SK-N-SH (cell line): ENCODE measurements at regions not wholly inside any gene's neighbourhood (a gene's known extent, or its start where the extent isn't known, plus 50 kb on each side); places are given as distances from the start of the nearest gene placed in this dataset.

Experiments
- CTCF ChIA-PET: fragments of 300-600, 350-600 bp; formaldehyde crosslinking; extraction: SDS; loops from one replicate; lab custom pipeline; 2021; lab: Yijun Ruan, JAX
- POLR2A ChIA-PET: fragments of 350-600 bp; sonication (Branson Sonifier 250); formaldehyde crosslinking; extraction: SDS; loops from one replicate; lab custom pipeline; 2020; ENCODE audit warnings: antibody characterized with exemption, inconsistent platforms; lab: Yijun Ruan, JAX
- DNase-seq: peaks from one replicate; pipeline ENCODE4 v3.0.0; 2012
- H2AFZ ChIP-seq: fragments of 200-600 bp; sonication (generic); 2 replicates; pipeline ENCODE4 v1.8.1; 2016; ENCODE audit warnings: antibody characterized with exemption, mild to moderate bottlenecking, low read depth
- H3F3A ChIP-seq: fragments of 200-600 bp; sonication (generic); replicated peaks from 2 replicates; pipeline ENCODE3; 2016; ENCODE audit warnings: antibody characterized with exemption, mild to moderate bottlenecking; ENCODE audit not compliant: insufficient read depth
- H3K27ac ChIP-seq, 2 experiments: fragments of 200-500 bp in 1 of 2; fragments of 200-600 bp in 1 of 2; sonication (Bioruptor generic) in 1 of 2; sonication (generic), shearing (Covaris generic) in 1 of 2; 2 replicates each; pipeline versions ENCODE4 v1.5.1 to v1.6.1; 2014 to 2016; ENCODE audit warnings: low read depth in 2 of 2, inconsistent platforms in 1 of 2, low read length in 1 of 2, mild to moderate bottlenecking in 1 of 2, mixed read lengths in 1 of 2
- H3K27me3 ChIP-seq: fragments of 200-600 bp; sonication (generic), shearing (Covaris generic); 2 replicates; pipeline ENCODE4 v1.6.1; 2016; ENCODE audit warnings: mixed run types; ENCODE audit not compliant: insufficient read depth
- H3K36me3 ChIP-seq, 2 experiments: fragments of 200-500 bp in 1 of 2; fragments of 200-600 bp in 1 of 2; sonication (Bioruptor generic) in 1 of 2; sonication (generic) in 1 of 2; replicated peaks in 1 of 2; 2 replicates each; pipeline versions ENCODE3 to v1.5.1; 2014 to 2016; ENCODE audit warnings: low read length in 1 of 2, mild to moderate bottlenecking in 1 of 2; ENCODE audit not compliant: insufficient read depth in 2 of 2, control insufficient read depth in 1 of 2
- H3K4me1 ChIP-seq, 2 experiments: fragments of 200-500 bp in 1 of 2; fragments of 200-600 bp in 1 of 2; sonication (Bioruptor generic) in 1 of 2; sonication (generic), shearing (Covaris generic) in 1 of 2; 2 replicates each; pipeline versions ENCODE4 v1.5.1 to v1.6.1; 2014 to 2016; ENCODE audit warnings: low read depth in 1 of 2, low read length in 1 of 2, mixed run types in 1 of 2; ENCODE audit not compliant: insufficient read depth in 2 of 2, control insufficient read depth in 1 of 2
- H3K4me2 ChIP-seq: fragments of 200-600 bp; sonication (generic), shearing (Covaris generic); 2 replicates; pipeline ENCODE4 v1.6.1; 2017; ENCODE audit warnings: mixed run types
- H3K4me3 ChIP-seq, 2 experiments: fragments of 200-500 bp in 1 of 2; fragments of 200-600 bp in 1 of 2; sonication (Bioruptor generic) in 1 of 2; sonication (generic), shearing (Covaris generic) in 1 of 2; 2 replicates each; pipeline versions ENCODE4 v1.5.1 to v1.8.1; 2014 to 2016; ENCODE audit warnings: low read depth in 2 of 2, inconsistent platforms in 1 of 2, low read length in 1 of 2, mild to moderate bottlenecking in 1 of 2, mixed read lengths in 1 of 2, moderate library complexity in 1 of 2
- H3K79me2 ChIP-seq: fragments of 200-600 bp; sonication (generic); 2 replicates; pipeline ENCODE4 v1.8.1; 2017; ENCODE audit warnings: mild to moderate bottlenecking; ENCODE audit not compliant: insufficient read depth
- H3K9ac ChIP-seq: fragments of 200-600 bp; sonication (generic); 2 replicates; pipeline ENCODE4 v1.6.1; 2017; ENCODE audit warnings: mixed run types
- H3K9me2 ChIP-seq: fragments of 200-600 bp; sonication (generic); 2 replicates; pipeline ENCODE4 v1.6.1; 2017; ENCODE audit warnings: mixed run types
- H3K9me3 ChIP-seq: fragments of 200-600 bp; sonication (generic); 2 replicates; pipeline ENCODE4 v1.6.1; 2017; ENCODE audit warnings: mixed run types, mild to moderate bottlenecking, moderate library complexity
- H4K20me1 ChIP-seq: fragments of 200-600 bp; sonication (generic); 2 replicates; pipeline ENCODE4 v1.6.1; 2017; ENCODE audit warnings: mild to moderate bottlenecking, mixed run types; ENCODE audit not compliant: insufficient read depth
- CHD2 ChIP-seq: fragments of 150-350 bp; IDR thresholded peaks from 2 replicates; pipeline ENCODE4 v1.6.1; 2018; ENCODE audit warnings: low read length; ENCODE audit not compliant: partially characterized antibody
- ELF1 ChIP-seq: IDR thresholded peaks from 2 replicates; pipeline ENCODE4 v1.4.0; 2012
- EP300 ChIP-seq, 2 experiments: IDR thresholded peaks; 2 replicates each; pipeline versions ENCODE4 v1.4.0 to v1.6.1; 2012; ENCODE audit warnings: borderline replicate concordance in 1 of 2, low read depth in 1 of 2, low read length in 1 of 2
- FOXJ3 ChIP-seq: sonication (generic); formaldehyde crosslinking; IDR thresholded peaks from 2 replicates; pipeline ENCODE4 v1.5.1; 2020; ENCODE audit warnings: mild to moderate bottlenecking, missing genetic modification reagents
- IRF3 ChIP-seq: fragments of 150-350 bp; IDR thresholded peaks from 2 replicates; pipeline ENCODE4 v1.6.1; 2016; ENCODE audit warnings: mild to moderate bottlenecking, low read depth, low read length
- MEF2A ChIP-seq: IDR thresholded peaks from 2 replicates; pipeline ENCODE4 v1.4.0; 2012; ENCODE audit warnings: low read depth, borderline replicate concordance
- NFIC ChIP-seq: IDR thresholded peaks from 2 replicates; pipeline ENCODE4 v1.4.0; 2012; ENCODE audit warnings: borderline replicate concordance
- NRF1 ChIP-seq: IDR thresholded peaks from 2 replicates; pipeline ENCODE4 v1.6.1; 2012; ENCODE audit warnings: low read depth, mild to moderate bottlenecking, low read length
- PBX3 ChIP-seq: IDR thresholded peaks from 2 replicates; pipeline ENCODE4; 2012
- POLR2AphosphoS5 ChIP-seq: IDR thresholded peaks from 2 replicates; pipeline ENCODE4 v1.6.1; 2012; ENCODE audit warnings: low read depth, low read length
- RCOR1 ChIP-seq: fragments of 150-350 bp; IDR thresholded peaks from 2 replicates; pipeline ENCODE4 v1.6.1; 2017; ENCODE audit warnings: antibody characterized with exemption, low read length
- RFX5 ChIP-seq: IDR thresholded peaks from 2 replicates; pipeline ENCODE4 v1.6.1; 2012; ENCODE audit warnings: mild to moderate bottlenecking, improper control_type of control experiment, low read length
- SMC3 ChIP-seq: IDR thresholded peaks from 2 replicates; pipeline ENCODE4 v1.6.1; 2012; ENCODE audit warnings: low read depth, low read length, improper control_type of control experiment
- TAF1 ChIP-seq: IDR thresholded peaks from 2 replicates; pipeline ENCODE4 v1.6.1; 2012; ENCODE audit warnings: low read depth, mild to moderate bottlenecking, low read length, moderate library complexity, borderline replicate concordance
- TCF12 ChIP-seq: IDR thresholded peaks from 2 replicates; pipeline ENCODE4 v1.4.0; 2012
- ZBTB33 ChIP-seq: IDR thresholded peaks from 2 replicates; pipeline ENCODE4 v1.4.0; 2012; ENCODE audit warnings: low read depth, borderline replicate concordance
- TF ChIP-seq, protein P1 (sequence below): fragments of 150-350 bp; IDR thresholded peaks from 2 replicates; pipeline ENCODE4 v1.6.1; 2017; ENCODE audit warnings: antibody characterized with exemption, low read length, low read depth, borderline replicate concordance
- TF ChIP-seq, protein P2 (sequence below): IDR thresholded peaks from 2 replicates; pipeline ENCODE4 v1.6.1; 2012; ENCODE audit warnings: mild to moderate bottlenecking, low read depth, low read length, moderate library complexity

DNA sequence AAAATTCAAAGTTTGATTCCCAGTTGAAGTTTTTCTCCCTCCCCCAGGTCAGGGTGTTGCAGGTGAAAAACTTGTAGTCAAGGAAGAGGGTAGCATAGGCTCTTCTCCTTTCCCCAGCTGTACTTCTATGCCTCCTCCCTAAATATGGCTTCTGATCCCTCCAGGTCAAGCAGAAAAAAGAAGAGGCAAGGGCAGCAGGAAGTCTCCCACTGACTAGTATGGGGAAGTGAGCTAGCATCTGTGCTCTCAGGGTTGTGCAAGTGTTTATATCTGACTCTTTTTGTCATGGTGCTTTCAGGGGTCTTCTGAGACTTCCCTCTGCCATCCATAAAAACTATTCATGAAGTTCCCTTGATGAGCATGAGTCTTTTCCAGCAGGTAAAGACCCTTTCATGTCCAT lies 76.0 kb downstream of the ATPSCKMT start:
- Histone ChIP-seq H2AFZ (no peak overlapping the region), H3K9me2 (no peaks in the 10 kb centered on the region), H3K9ac (no peak overlapping the region), H3K9me3 (no peaks in the 10 kb centered on the region), H3K4me3 (no peak overlapping the region), H3K4me2 (no peak overlapping the region), H3K27ac (no peak overlapping the region), H3K4me1 (no peaks in the 10 kb centered on the region), H3K27me3 (no peaks in the 10 kb centered on the region; the same call in 1 of the 2 replicates), H4K20me1 (no peaks in the 10 kb centered on the region), H3K79me2 (no peaks in the 10 kb centered on the region), H3F3A (no peaks in the 10 kb centered on the region), H3K36me3 (no peaks in the 10 kb centered on the region)
- DNase-seq = no peak
- no peak for TF ChIP-seq TAF1
- TF ChIP-seq, protein P1, sequence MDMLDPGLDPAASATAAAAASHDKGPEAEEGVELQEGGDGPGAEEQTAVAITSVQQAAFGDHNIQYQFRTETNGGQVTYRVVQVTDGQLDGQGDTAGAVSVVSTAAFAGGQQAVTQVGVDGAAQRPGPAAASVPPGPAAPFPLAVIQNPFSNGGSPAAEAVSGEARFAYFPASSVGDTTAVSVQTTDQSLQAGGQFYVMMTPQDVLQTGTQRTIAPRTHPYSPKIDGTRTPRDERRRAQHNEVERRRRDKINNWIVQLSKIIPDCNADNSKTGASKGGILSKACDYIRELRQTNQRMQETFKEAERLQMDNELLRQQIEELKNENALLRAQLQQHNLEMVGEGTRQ = no peak
- no peak for TF ChIP-seq PBX3
- TF ChIP-seq CHD2 = no peak
- TF ChIP-seq ELF1 = no peak
- no peak for TF ChIP-seq EP300 (IDR thresholded peaks at IDR 0.05; ENCODE audit: borderline replicate concordance in 1 of 2, low read depth in 1 of 2, low read length in 1 of 2)
- no peak for TF ChIP-seq ZBTB33
- no peak for TF ChIP-seq RCOR1
- TF ChIP-seq TCF12 = no peak
- no peak for TF ChIP-seq MEF2A
- TF ChIP-seq RFX5 = no peak
- TF ChIP-seq, protein P2, sequence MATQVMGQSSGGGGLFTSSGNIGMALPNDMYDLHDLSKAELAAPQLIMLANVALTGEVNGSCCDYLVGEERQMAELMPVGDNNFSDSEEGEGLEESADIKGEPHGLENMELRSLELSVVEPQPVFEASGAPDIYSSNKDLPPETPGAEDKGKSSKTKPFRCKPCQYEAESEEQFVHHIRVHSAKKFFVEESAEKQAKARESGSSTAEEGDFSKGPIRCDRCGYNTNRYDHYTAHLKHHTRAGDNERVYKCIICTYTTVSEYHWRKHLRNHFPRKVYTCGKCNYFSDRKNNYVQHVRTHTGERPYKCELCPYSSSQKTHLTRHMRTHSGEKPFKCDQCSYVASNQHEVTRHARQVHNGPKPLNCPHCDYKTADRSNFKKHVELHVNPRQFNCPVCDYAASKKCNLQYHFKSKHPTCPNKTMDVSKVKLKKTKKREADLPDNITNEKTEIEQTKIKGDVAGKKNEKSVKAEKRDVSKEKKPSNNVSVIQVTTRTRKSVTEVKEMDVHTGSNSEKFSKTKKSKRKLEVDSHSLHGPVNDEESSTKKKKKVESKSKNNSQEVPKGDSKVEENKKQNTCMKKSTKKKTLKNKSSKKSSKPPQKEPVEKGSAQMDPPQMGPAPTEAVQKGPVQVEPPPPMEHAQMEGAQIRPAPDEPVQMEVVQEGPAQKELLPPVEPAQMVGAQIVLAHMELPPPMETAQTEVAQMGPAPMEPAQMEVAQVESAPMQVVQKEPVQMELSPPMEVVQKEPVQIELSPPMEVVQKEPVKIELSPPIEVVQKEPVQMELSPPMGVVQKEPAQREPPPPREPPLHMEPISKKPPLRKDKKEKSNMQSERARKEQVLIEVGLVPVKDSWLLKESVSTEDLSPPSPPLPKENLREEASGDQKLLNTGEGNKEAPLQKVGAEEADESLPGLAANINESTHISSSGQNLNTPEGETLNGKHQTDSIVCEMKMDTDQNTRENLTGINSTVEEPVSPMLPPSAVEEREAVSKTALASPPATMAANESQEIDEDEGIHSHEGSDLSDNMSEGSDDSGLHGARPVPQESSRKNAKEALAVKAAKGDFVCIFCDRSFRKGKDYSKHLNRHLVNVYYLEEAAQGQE = no peak
- TF ChIP-seq SMC3 = no peak
- no peak for TF ChIP-seq IRF3
- no peak for TF ChIP-seq NRF1
- TF ChIP-seq NFIC = no peak
- TF ChIP-seq POLR2AphosphoS5 = no peak
- no peak for TF ChIP-seq FOXJ3 (CRISPR knock-in tag)
- ChIA-PET CTCF (no interaction called here), POLR2A (no interaction called here)
